Fibroblast of pulmonary artery (primary cell): ENCODE measurements at regions not wholly inside any gene's neighbourhood (a gene's known extent, or its start where the extent isn't known, plus 50 kb on each side); places are given as distances from the start of the nearest gene placed in this dataset.

Experiments used
- DNase-seq: peaks from one replicate; pipeline ENCODE4 v3.0.0-alpha.2; 2010; ENCODE audit warnings: low read depth
- H3K4me3 ChIP-seq: replicated peaks from 2 replicates; pipeline ENCODE4 v1.5.1; 2011; ENCODE audit warnings: low read depth, mild to moderate bottlenecking, control low read depth, low read length, moderate library complexity
- CTCF ChIP-seq: IDR thresholded peaks from 2 replicates; pipeline ENCODE4 v1.5.1; 2011; ENCODE audit warnings: mild to moderate bottlenecking, control low read depth, low read length, inconsistent platforms; ENCODE audit errors: missing control alignments

- no peak for DNase-seq
Measured at GRCh38 chr6:8785223-8785622, 349.9 kb upstream of the SLC35B3 start.

GRCh38 chr6:8783191-8783590 is 347.8 kb upstream of the SLC35B3 start:
- no peak for TF ChIP-seq CTCF
- DNase-seq = no peak
- H3K4me3 ChIP-seq = no peak overlapping the region

More at GRCh38 chr6:8785223-8785622, 349.9 kb upstream of the SLC35B3 start:
- TF ChIP-seq CTCF = no peak
- no peak overlapping the region for H3K4me3 ChIP-seq

GRCh38 chr6:8780653-8781052 is 345.3 kb upstream of the SLC35B3 start:
- DNase-seq = no peak
- no peak overlapping the region for H3K4me3 ChIP-seq
- TF ChIP-seq CTCF = no peak

GRCh38 chr6:8764733-8765132 is 329.4 kb upstream of the SLC35B3 start:
- TF ChIP-seq CTCF = no peak
- DNase-seq = no peak
- no peak overlapping the region for H3K4me3 ChIP-seq

- no peak overlapping the region for H3K4me3 ChIP-seq
- TF ChIP-seq CTCF = no peak
- DNase-seq = no peak
Measured at GRCh38 chr6:8760951-8761350, 325.6 kb upstream of the SLC35B3 start.

GRCh38 chr6:8758412-8758811 is 323.1 kb upstream of the SLC35B3 start:
- no peak for DNase-seq
- no peak for TF ChIP-seq CTCF
- H3K4me3 ChIP-seq = no peak overlapping the region

GRCh38 chr6:8750627-8751026 is 315.3 kb upstream of the SLC35B3 start:
- TF ChIP-seq CTCF = no peak
- no peak overlapping the region for H3K4me3 ChIP-seq
- no peak for DNase-seq
